Neural crest cell (in vitro differentiated cells): ENCODE measurements at regions not wholly inside any gene's neighbourhood (a gene's known extent, or its start where the extent isn't known, plus 50 kb on each side); places are given as distances from the start of the nearest gene placed in this dataset.
"Not testable (repeated sequence)": the region's sequence is repeated elsewhere in the genome, so short reads cannot be mapped to it uniquely, and the experiment has no call there.

ENCODE experiments used
- DNase-seq: peaks from one replicate; pipeline ENCODE4 v3.0.0; 2021; ENCODE audit warnings: low read depth, mixed read lengths, low spot score
- H3K27ac Mint-ChIP-seq: one replicate; pipeline ENCODE4 v1.8.0; 2021; ENCODE audit warnings: mild to moderate bottlenecking, mixed read lengths; ENCODE audit not compliant: unreplicated experiment
- H3K27me3 Mint-ChIP-seq: 2 replicates; pipeline ENCODE4 v1.8.0; 2021; ENCODE audit warnings: low read depth, mild to moderate bottlenecking, mixed read lengths
- H3K36me3 Mint-ChIP-seq: 2 replicates; pipeline ENCODE4 v1.8.0; 2021; ENCODE audit warnings: low read depth, mild to moderate bottlenecking, mixed read lengths
- H3K4me1 Mint-ChIP-seq: 2 replicates; pipeline ENCODE4 v1.8.0; 2021; ENCODE audit warnings: mixed read lengths
- H3K4me3 Mint-ChIP-seq: one replicate; pipeline ENCODE4 v1.8.0; 2021; ENCODE audit warnings: mild to moderate bottlenecking, mixed read lengths
- H3K9me3 Mint-ChIP-seq: 2 replicates; pipeline ENCODE4 v1.8.0; 2021; ENCODE audit warnings: mixed read lengths
- CTCF ChIP-seq: fragments of 200-600 bp; sonication (generic); conservative IDR thresholded peaks from 2 replicates; pipeline ENCODE4 v1.5.0; 2021; ENCODE audit warnings: antibody characterized with exemption, mild to moderate bottlenecking

- no peak overlapping the region for H3K4me3 Mint-ChIP-seq
- no peak for TF ChIP-seq CTCF
- H3K27me3 Mint-ChIP-seq, result no peaks in the 10 kb centered on the region
- no peak for DNase-seq
- H3K36me3 Mint-ChIP-seq, result no peaks in the 10 kb centered on the region
- no peak overlapping the region for H3K27ac Mint-ChIP-seq
- peaks cover 3% of the 10 kb centered on the region for H3K9me3 Mint-ChIP-seq
- no peaks in the 10 kb centered on the region for H3K4me1 Mint-ChIP-seq
Measured at GRCh38 chr4:114040319-114041116, 61.1 kb upstream of the ARSJ start.

GRCh38 chr4:114041117-114041475 is 61.6 kb upstream of the ARSJ start:
- no peaks in the 10 kb centered on the region for H3K36me3 Mint-ChIP-seq
- H3K27ac Mint-ChIP-seq, result no peak overlapping the region
- H3K9me3 Mint-ChIP-seq, result peaks cover 3% of the 10 kb centered on the region
- no peak for TF ChIP-seq CTCF
- no peaks in the 10 kb centered on the region for H3K27me3 Mint-ChIP-seq
- no peak overlapping the region for H3K4me3 Mint-ChIP-seq
- H3K4me1 Mint-ChIP-seq, result no peaks in the 10 kb centered on the region
- no peak for DNase-seq

- Mint-ChIP-seq H3K4me3 (no peak overlapping the region), H3K9me3 (peaks cover 3% of the 10 kb centered on the region), H3K27me3 (no peaks in the 10 kb centered on the region), H3K36me3 (no peaks in the 10 kb centered on the region), H3K27ac (no peak overlapping the region), H3K4me1 (no peaks in the 10 kb centered on the region)
- no peak for TF ChIP-seq CTCF
- DNase-seq, result no peak
Measured at GRCh38 chr4:114043116-114043515, 63.7 kb upstream of the ARSJ start.

- not testable (repeated sequence) for H3K4me1 Mint-ChIP-seq, H3K36me3 Mint-ChIP-seq, H3K9me3 Mint-ChIP-seq, H3K27ac Mint-ChIP-seq, H3K4me3 Mint-ChIP-seq, H3K27me3 Mint-ChIP-seq, DNase-seq
Measured at GRCh38 chr4:114044351-114044750, 64.9 kb upstream of the ARSJ start.

- TF ChIP-seq CTCF, result no peak
- Mint-ChIP-seq H3K9me3 (peaks cover 3% of the 10 kb centered on the region), H3K36me3 (no peaks in the 10 kb centered on the region), H3K27ac (no peak overlapping the region), H3K27me3 (no peaks in the 10 kb centered on the region), H3K4me1 (no peaks in the 10 kb centered on the region), H3K4me3 (no peak overlapping the region)
- no peak for DNase-seq
Measured at GRCh38 chr4:114046331-114046730, 66.9 kb upstream of the ARSJ start.

GRCh38 chr4:114048154-114048553 is 68.7 kb upstream of the ARSJ start:
- H3K27ac Mint-ChIP-seq, H3K9me3 Mint-ChIP-seq, DNase-seq, H3K4me1 Mint-ChIP-seq, H3K36me3 Mint-ChIP-seq, H3K4me3 Mint-ChIP-seq, H3K27me3 Mint-ChIP-seq: not testable (repeated sequence)
